Loucy (cell line): ENCODE measurements at regions not wholly inside any gene's neighbourhood (a gene's known extent, or its start where the extent isn't known, plus 50 kb on each side); places are given as distances from the start of the nearest gene placed in this dataset.

Experiments
- H2AFZ ChIP-seq: fragments of 200-600 bp; sonication (generic); 2 replicates; pipeline ENCODE4 v1.6.0; 2016; ENCODE audit warnings: antibody characterized with exemption, mild to moderate bottlenecking, low read length, moderate library complexity
- H3F3A ChIP-seq: fragments of 200-600 bp; 2 replicates; pipeline ENCODE4 v1.6.0; 2016; ENCODE audit warnings: antibody characterized with exemption, low read depth, mild to moderate bottlenecking
- H3K27me3 ChIP-seq: fragments of 200-600 bp; sonication (generic); 2 replicates; pipeline ENCODE4 v1.6.1; 2014; ENCODE audit warnings: low read length, mild to moderate bottlenecking; ENCODE audit not compliant: insufficient read depth, poor library complexity, severe bottlenecking
- H3K36me3 ChIP-seq: fragments of 200-600 bp; sonication (generic); 2 replicates; pipeline ENCODE4 v1.6.1; 2016; ENCODE audit warnings: low read length; ENCODE audit not compliant: insufficient read depth
- H3K4me1 ChIP-seq: fragments of 200-600 bp; sonication (generic); 2 replicates; pipeline ENCODE4 v1.5.1; 2014; ENCODE audit warnings: low read length, mild to moderate bottlenecking; ENCODE audit not compliant: insufficient read depth, poor library complexity, severe bottlenecking
- H3K4me2 ChIP-seq: fragments of 200-600 bp; sonication (generic); 2 replicates; pipeline ENCODE4 v1.6.0; 2014; ENCODE audit warnings: antibody characterized with exemption, low read length, low read depth, mild to moderate bottlenecking; ENCODE audit not compliant: poor library complexity, severe bottlenecking
- H3K4me3 ChIP-seq: fragments of 200-600 bp; sonication (generic); 2 replicates; pipeline ENCODE4 v1.5.1; 2014; ENCODE audit warnings: low read length, mild to moderate bottlenecking, mixed read lengths; ENCODE audit not compliant: poor library complexity, severe bottlenecking
- H3K79me2 ChIP-seq: fragments of 200-600 bp; sonication (generic); 2 replicates; pipeline ENCODE4 v1.6.1; 2014; ENCODE audit warnings: low read length; ENCODE audit not compliant: insufficient read depth
- H3K9ac ChIP-seq: fragments of 200-600 bp; sonication (generic); 2 replicates; pipeline ENCODE4 v1.6.0; 2014; ENCODE audit warnings: mild to moderate bottlenecking, low read depth, low read length, moderate library complexity; ENCODE audit not compliant: poor library complexity, severe bottlenecking
- H3K9me2 ChIP-seq: fragments of 200-600 bp; sonication (generic); replicated peaks from 2 replicates; pipeline ENCODE4 v1.6.1; 2016; ENCODE audit warnings: low read depth, low read length, mixed read lengths
- H3K9me3 ChIP-seq: fragments of 200-600 bp; sonication (generic); 2 replicates; pipeline ENCODE4 v1.6.1; 2014; ENCODE audit warnings: mild to moderate bottlenecking, antibody characterized with exemption, low read length, low read depth; ENCODE audit not compliant: insufficient read depth
- H4K20me1 ChIP-seq: fragments of 200-600 bp; sonication (generic); 2 replicates; pipeline ENCODE4 v1.6.0; 2014; ENCODE audit warnings: antibody characterized with exemption, low read length, mild to moderate bottlenecking; ENCODE audit not compliant: insufficient read depth, poor library complexity, severe bottlenecking
- CTCF ChIP-seq: fragments of 200-600 bp; sonication (generic); conservative IDR thresholded peaks from 2 replicates; pipeline ENCODE4 v1.5.1; 2014; ENCODE audit warnings: mild to moderate bottlenecking, antibody characterized with exemption, low read length
- EZH2phosphoT487 ChIP-seq: fragments of 200-600 bp; IDR thresholded peaks from 2 replicates; pipeline ENCODE4 v1.6.1; 2018; ENCODE audit warnings: antibody characterized with exemption, mild to moderate bottlenecking, moderate library complexity, borderline replicate concordance

- Histone ChIP-seq H3K36me3 (no peaks in the 10 kb centered on the region), H3K9me2 (no peaks in the 10 kb centered on the region), H3K9me3 (no peaks in the 10 kb centered on the region; the same call in 1 of the 2 replicates), H3K4me2 (no peak overlapping the region), H3K27me3 (no peaks in the 10 kb centered on the region), H4K20me1 (no peaks in the 10 kb centered on the region), H3K4me3 (no peak overlapping the region), H3K9ac (no peak overlapping the region), H3K79me2 (no peaks in the 10 kb centered on the region), H2AFZ (no peak overlapping the region), H3K4me1 (peaks cover 5% of the 10 kb centered on the region), H3F3A (no peaks in the 10 kb centered on the region)
- TF ChIP-seq EZH2phosphoT487 (no peak), CTCF (no peak)
These were observed 468.7 kb downstream of the ADGRL2 start for GRCh38 chr1:82269431-82269830.

- H3K4me1 ChIP-seq = peaks cover 5% of the 10 kb centered on the region
- no peak overlapping the region for H3K4me2 ChIP-seq
- H3K27me3 ChIP-seq = no peaks in the 10 kb centered on the region
- no peaks in the 10 kb centered on the region for H3K36me3 ChIP-seq
- no peaks in the 10 kb centered on the region for H3K9me2 ChIP-seq
- H4K20me1 ChIP-seq = no peaks in the 10 kb centered on the region
- no peaks in the 10 kb centered on the region for H3F3A ChIP-seq
- H2AFZ ChIP-seq = no peak overlapping the region
- no peaks in the 10 kb centered on the region for H3K79me2 ChIP-seq
- TF ChIP-seq CTCF = no peak
- no peak for TF ChIP-seq EZH2phosphoT487
- H3K9me3 ChIP-seq = no peaks in the 10 kb centered on the region; the same call in 1 of the 2 replicates
- no peak overlapping the region for H3K4me3 ChIP-seq
- H3K9ac ChIP-seq = no peak overlapping the region
These were observed 468.1 kb downstream of the ADGRL2 start for GRCh38 chr1:82268826-82269225.

- no peak overlapping the region for H2AFZ ChIP-seq
- no peaks in the 10 kb centered on the region for H4K20me1 ChIP-seq
- TF ChIP-seq EZH2phosphoT487 = no peak
- TF ChIP-seq CTCF = no peak
- no peak overlapping the region for H3K9ac ChIP-seq
- no peak overlapping the region for H3K4me3 ChIP-seq
- H3K27me3 ChIP-seq = no peaks in the 10 kb centered on the region
- H3K79me2 ChIP-seq = no peaks in the 10 kb centered on the region
- no peaks in the 10 kb centered on the region for H3K36me3 ChIP-seq
- H3F3A ChIP-seq = no peaks in the 10 kb centered on the region
- H3K9me3 ChIP-seq = no peaks in the 10 kb centered on the region; the same call in 1 of the 2 replicates
- no peaks in the 10 kb centered on the region for H3K9me2 ChIP-seq
- no peak overlapping the region for H3K4me2 ChIP-seq
- peaks cover 5% of the 10 kb centered on the region for H3K4me1 ChIP-seq
These were observed 465.6 kb downstream of the ADGRL2 start for GRCh38 chr1:82266351-82266750.
